ENCODE measurements at regions not wholly inside any gene's neighbourhood (a gene's known extent, or its start where the extent isn't known, plus 50 kb on each side); places are given as distances from the start of the nearest gene placed in this dataset.

- Histone ChIP-seq H3K27ac (no peak overlapping the region), H3K4me2 (ENCODE audit: low read length) (no peak overlapping the region), H3K4me3 (ENCODE audit: low read depth, low read length) (no peak overlapping the region), H3K27me3 (ENCODE audit: control insufficient read depth, insufficient read depth, low read length) (no peaks in the 10 kb centered on the region), H3K9ac (no peak overlapping the region), H3K36me3 (ENCODE audit: control insufficient read depth, insufficient read depth, low read length) (no peaks in the 10 kb centered on the region), H3K4me1 (no peaks in the 10 kb centered on the region), H3K79me2 (no peaks in the 10 kb centered on the region), H3K9me3 (ENCODE audit: control insufficient read depth, low read length) (no peaks in the 10 kb centered on the region), H2AFZ (no peak overlapping the region)
- TF ChIP-seq, protein P1, sequence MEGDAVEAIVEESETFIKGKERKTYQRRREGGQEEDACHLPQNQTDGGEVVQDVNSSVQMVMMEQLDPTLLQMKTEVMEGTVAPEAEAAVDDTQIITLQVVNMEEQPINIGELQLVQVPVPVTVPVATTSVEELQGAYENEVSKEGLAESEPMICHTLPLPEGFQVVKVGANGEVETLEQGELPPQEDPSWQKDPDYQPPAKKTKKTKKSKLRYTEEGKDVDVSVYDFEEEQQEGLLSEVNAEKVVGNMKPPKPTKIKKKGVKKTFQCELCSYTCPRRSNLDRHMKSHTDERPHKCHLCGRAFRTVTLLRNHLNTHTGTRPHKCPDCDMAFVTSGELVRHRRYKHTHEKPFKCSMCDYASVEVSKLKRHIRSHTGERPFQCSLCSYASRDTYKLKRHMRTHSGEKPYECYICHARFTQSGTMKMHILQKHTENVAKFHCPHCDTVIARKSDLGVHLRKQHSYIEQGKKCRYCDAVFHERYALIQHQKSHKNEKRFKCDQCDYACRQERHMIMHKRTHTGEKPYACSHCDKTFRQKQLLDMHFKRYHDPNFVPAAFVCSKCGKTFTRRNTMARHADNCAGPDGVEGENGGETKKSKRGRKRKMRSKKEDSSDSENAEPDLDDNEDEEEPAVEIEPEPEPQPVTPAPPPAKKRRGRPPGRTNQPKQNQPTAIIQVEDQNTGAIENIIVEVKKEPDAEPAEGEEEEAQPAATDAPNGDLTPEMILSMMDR (IDR thresholded peaks at IDR 0.05): no peak
Observed at GRCh38 chr6:169839898-169840631, 88.6 kb downstream of the ERMARD start.

GRCh38 chr6:169839493-169839892 lies 88.1 kb downstream of the ERMARD start:
- Histone ChIP-seq H3K9me3 (ENCODE audit: control insufficient read depth, low read length) (no peaks in the 10 kb centered on the region), H3K36me3 (ENCODE audit: control insufficient read depth, insufficient read depth, low read length) (no peaks in the 10 kb centered on the region), H3K9ac (no peak overlapping the region), H3K4me2 (ENCODE audit: low read length) (no peak overlapping the region), H3K27me3 (ENCODE audit: control insufficient read depth, insufficient read depth, low read length) (no peaks in the 10 kb centered on the region), H3K4me1 (no peaks in the 10 kb centered on the region), H2AFZ (no peak overlapping the region), H3K4me3 (ENCODE audit: low read depth, low read length) (no peak overlapping the region), H3K79me2 (no peaks in the 10 kb centered on the region), H3K27ac (no peak overlapping the region)
- TF ChIP-seq, protein P1 (IDR thresholded peaks at IDR 0.05): no peak

DNA sequence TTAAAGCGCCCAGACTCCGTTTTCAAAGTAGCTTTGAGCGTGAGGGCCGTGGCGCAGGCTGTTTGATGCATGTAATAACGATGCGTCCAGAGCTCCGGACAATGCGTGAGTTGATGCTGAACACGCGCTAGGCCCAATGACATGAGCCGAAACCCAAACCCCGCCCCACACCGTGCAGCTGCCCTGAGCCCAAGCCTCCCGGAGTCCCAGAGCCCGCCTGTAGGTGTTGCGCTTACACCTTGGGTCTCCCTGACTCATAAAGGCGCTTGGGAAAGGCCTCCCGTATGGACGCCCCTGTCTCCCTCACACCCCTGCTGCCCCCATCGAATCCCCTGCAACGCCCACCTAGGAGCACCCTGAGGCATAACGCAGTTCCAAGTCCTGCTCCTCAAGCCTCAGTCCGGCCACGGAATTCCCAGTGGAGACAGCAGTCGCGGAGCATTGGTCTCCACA lies 87.6 kb downstream of the ERMARD start:
- Histone ChIP-seq H3K9me3 (ENCODE audit: control insufficient read depth, low read length) (no peaks in the 10 kb centered on the region), H3K79me2 (no peaks in the 10 kb centered on the region), H3K9ac (no peak overlapping the region), H3K4me1 (no peaks in the 10 kb centered on the region), H2AFZ (no peak overlapping the region), H3K4me3 (ENCODE audit: low read depth, low read length) (no peak overlapping the region), H3K27me3 (ENCODE audit: control insufficient read depth, insufficient read depth, low read length) (no peaks in the 10 kb centered on the region), H3K27ac (no peak overlapping the region), H3K36me3 (ENCODE audit: control insufficient read depth, insufficient read depth, low read length) (no peaks in the 10 kb centered on the region), H3K4me2 (ENCODE audit: low read length) (no peak overlapping the region)
- TF ChIP-seq, protein P1 (IDR thresholded peaks at IDR 0.05): no peak

- Histone ChIP-seq H3K27me3 (ENCODE audit: control insufficient read depth, insufficient read depth, low read length) (no peaks in the 10 kb centered on the region), H3K79me2 (no peaks in the 10 kb centered on the region), H3K4me1 (no peaks in the 10 kb centered on the region), H3K27ac (no peak overlapping the region), H3K4me3 (ENCODE audit: low read depth, low read length) (no peak overlapping the region), H2AFZ (no peak overlapping the region), H3K4me2 (ENCODE audit: low read length) (no peak overlapping the region), H3K9me3 (ENCODE audit: control insufficient read depth, low read length) (no peaks in the 10 kb centered on the region), H3K36me3 (ENCODE audit: control insufficient read depth, insufficient read depth, low read length) (no peaks in the 10 kb centered on the region), H3K9ac (no peak overlapping the region)
- TF ChIP-seq, protein P1 (IDR thresholded peaks at IDR 0.05): no peak
Observed at GRCh38 chr6:169838346-169839028, 87.1 kb downstream of the ERMARD start.
